GM23338 (cell line): ENCODE measurements at regions not wholly inside any gene's neighbourhood (a gene's known extent, or its start where the extent isn't known, plus 50 kb on each side); places are given as distances from the start of the nearest gene placed in this dataset.
"Not testable (repeated sequence)": the region's sequence is repeated elsewhere in the genome, so short reads cannot be mapped to it uniquely, and the experiment has no call there.

Experiments used
- ATAC-seq: fragments of 200-7000 bp; cut with Tn5 transposase; 3 replicates; pipeline ENCODE4 v1.9.1; 2020
- DNase-seq: peaks from one replicate; pipeline ENCODE4 v3.0.0-alpha.2; 2015; ENCODE audit warnings: low spot score
- H2AFZ ChIP-seq: fragments of 200-600 bp; sonication (generic); 2 replicates; pipeline ENCODE4 v1.8.0; 2016; ENCODE audit warnings: antibody characterized with exemption, mild to moderate bottlenecking, moderate library complexity
- H3F3A ChIP-seq: fragments of 200-600 bp; sonication (generic); replicated peaks from 2 replicates; pipeline ENCODE4 v1.8.0; 2017; ENCODE audit warnings: antibody characterized with exemption, mixed run types, low read depth
- H3K27ac ChIP-seq: fragments of 200-600 bp; sonication (generic); 2 replicates; pipeline ENCODE4 v1.6.1; 2016; ENCODE audit warnings: low read depth
- H3K27me3 ChIP-seq: fragments of 200-600 bp; sonication (generic); 2 replicates; pipeline ENCODE4 v1.8.0; 2016; ENCODE audit warnings: mild to moderate bottlenecking, mixed run types, moderate library complexity; ENCODE audit not compliant: insufficient read depth
- H3K36me3 ChIP-seq: fragments of 200-600 bp; sonication (generic); 2 replicates; pipeline ENCODE4 v1.8.0; 2016; ENCODE audit warnings: mild to moderate bottlenecking; ENCODE audit not compliant: insufficient read depth
- H3K4me1 ChIP-seq: fragments of 200-600 bp; sonication (generic); 2 replicates; pipeline ENCODE4 v1.8.0; 2016; ENCODE audit warnings: mild to moderate bottlenecking, moderate library complexity; ENCODE audit not compliant: insufficient read depth
- H3K4me2 ChIP-seq: fragments of 200-600 bp; sonication (generic); 2 replicates; pipeline ENCODE4 v1.7.1; 2017; ENCODE audit warnings: mixed run types
- H3K4me3 ChIP-seq: fragments of 200-600 bp; sonication (generic); 2 replicates; pipeline ENCODE4 v1.6.1; 2016; ENCODE audit warnings: mixed run types
- H3K79me2 ChIP-seq: fragments of 200-600 bp; sonication (generic); replicated peaks from 2 replicates; pipeline ENCODE4 v1.8.0; 2017; ENCODE audit warnings: mild to moderate bottlenecking; ENCODE audit not compliant: insufficient read depth
- H3K9me2 ChIP-seq: fragments of 200-600 bp; sonication (generic); 2 replicates; pipeline ENCODE4 v1.8.0; 2017; ENCODE audit not compliant: insufficient read depth
- H4K20me1 ChIP-seq: fragments of 200-600 bp; sonication (generic); replicated peaks from 2 replicates; pipeline ENCODE4 v1.8.0; 2017; ENCODE audit warnings: mild to moderate bottlenecking; ENCODE audit not compliant: insufficient read depth
- H3K27ac Mint-ChIP-seq: 2 replicates; pipeline ENCODE4 v1.8.0; 2020; ENCODE audit warnings: inconsistent platforms, mild to moderate bottlenecking, moderate library complexity, mixed read lengths
- H3K27me3 Mint-ChIP-seq: 3 replicates; pipeline ENCODE4 v1.8.0; 2022; ENCODE audit warnings: low read depth, mild to moderate bottlenecking, moderate library complexity, mixed read lengths, inconsistent platforms; ENCODE audit not compliant: insufficient read depth, poor library complexity
- H3K36me3 Mint-ChIP-seq: 3 replicates; pipeline ENCODE4 v1.8.0; 2021; ENCODE audit warnings: low read depth, mild to moderate bottlenecking, inconsistent platforms, moderate library complexity, mixed read lengths
- H3K4me1 Mint-ChIP-seq: 3 replicates; pipeline ENCODE4 v1.8.0; 2020; ENCODE audit warnings: mild to moderate bottlenecking, inconsistent platforms, mixed read lengths
- H3K4me3 Mint-ChIP-seq: 3 replicates; pipeline ENCODE4 v1.8.0; 2021; ENCODE audit warnings: moderate library complexity, mild to moderate bottlenecking, inconsistent platforms, mixed read lengths
- H3K9me3 Mint-ChIP-seq: 3 replicates; pipeline ENCODE4 v1.8.0; 2020; ENCODE audit warnings: moderate library complexity, mild to moderate bottlenecking, inconsistent platforms, mixed read lengths
- CTCF ChIP-seq, 2 experiments: fragments of 200-600 bp in 1 of 2; sonication (generic) in 1 of 2; conservative IDR thresholded peaks; 2 replicates each; pipeline versions ENCODE4 v1.5.1 to v1.6.1; 2016 to 2017; ENCODE audit warnings: antibody characterized with exemption in 2 of 2, low read depth in 2 of 2, mild to moderate bottlenecking in 2 of 2, moderate library complexity in 1 of 2
- JUNB ChIP-seq: IDR thresholded peaks from one replicate; pipeline ENCODE4 v1.6.1; 2016; ENCODE audit warnings: antibody characterized with exemption; ENCODE audit not compliant: unreplicated experiment
- TF ChIP-seq, protein P1 (sequence below): IDR thresholded peaks from one replicate; pipeline ENCODE4 v1.6.1; 2018; ENCODE audit warnings: antibody characterized with exemption; ENCODE audit not compliant: unreplicated experiment

GRCh38 chr5:111618623-111619271 is 106.4 kb upstream of the STARD4 start (continued):
- TF ChIP-seq CTCF (conservative IDR thresholded peaks at IDR 0.05; ENCODE audit: low read depth in 2 of 2) = no peak
- TF ChIP-seq, protein P1, sequence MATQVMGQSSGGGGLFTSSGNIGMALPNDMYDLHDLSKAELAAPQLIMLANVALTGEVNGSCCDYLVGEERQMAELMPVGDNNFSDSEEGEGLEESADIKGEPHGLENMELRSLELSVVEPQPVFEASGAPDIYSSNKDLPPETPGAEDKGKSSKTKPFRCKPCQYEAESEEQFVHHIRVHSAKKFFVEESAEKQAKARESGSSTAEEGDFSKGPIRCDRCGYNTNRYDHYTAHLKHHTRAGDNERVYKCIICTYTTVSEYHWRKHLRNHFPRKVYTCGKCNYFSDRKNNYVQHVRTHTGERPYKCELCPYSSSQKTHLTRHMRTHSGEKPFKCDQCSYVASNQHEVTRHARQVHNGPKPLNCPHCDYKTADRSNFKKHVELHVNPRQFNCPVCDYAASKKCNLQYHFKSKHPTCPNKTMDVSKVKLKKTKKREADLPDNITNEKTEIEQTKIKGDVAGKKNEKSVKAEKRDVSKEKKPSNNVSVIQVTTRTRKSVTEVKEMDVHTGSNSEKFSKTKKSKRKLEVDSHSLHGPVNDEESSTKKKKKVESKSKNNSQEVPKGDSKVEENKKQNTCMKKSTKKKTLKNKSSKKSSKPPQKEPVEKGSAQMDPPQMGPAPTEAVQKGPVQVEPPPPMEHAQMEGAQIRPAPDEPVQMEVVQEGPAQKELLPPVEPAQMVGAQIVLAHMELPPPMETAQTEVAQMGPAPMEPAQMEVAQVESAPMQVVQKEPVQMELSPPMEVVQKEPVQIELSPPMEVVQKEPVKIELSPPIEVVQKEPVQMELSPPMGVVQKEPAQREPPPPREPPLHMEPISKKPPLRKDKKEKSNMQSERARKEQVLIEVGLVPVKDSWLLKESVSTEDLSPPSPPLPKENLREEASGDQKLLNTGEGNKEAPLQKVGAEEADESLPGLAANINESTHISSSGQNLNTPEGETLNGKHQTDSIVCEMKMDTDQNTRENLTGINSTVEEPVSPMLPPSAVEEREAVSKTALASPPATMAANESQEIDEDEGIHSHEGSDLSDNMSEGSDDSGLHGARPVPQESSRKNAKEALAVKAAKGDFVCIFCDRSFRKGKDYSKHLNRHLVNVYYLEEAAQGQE = no peak

DNA sequence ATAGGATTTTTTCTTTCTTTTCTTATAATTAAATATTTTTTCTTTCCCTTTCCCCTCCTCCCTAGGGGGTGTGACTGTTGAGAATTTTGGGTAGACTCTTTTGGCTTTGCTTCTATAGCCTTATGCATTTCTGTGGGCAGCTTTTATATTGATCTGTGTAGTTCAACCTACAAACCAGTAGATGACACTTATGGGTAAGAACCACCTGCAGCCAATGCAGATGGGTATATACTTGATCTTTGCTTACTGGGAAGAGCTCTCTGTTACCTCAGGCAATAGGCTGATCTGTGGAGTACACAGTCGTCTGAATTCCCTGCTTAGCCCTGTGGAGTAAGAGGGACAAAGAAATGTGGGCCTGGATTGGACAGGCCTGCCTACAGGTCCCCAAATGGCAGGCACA is 102.7 kb upstream of the STARD4 start:
- no peaks in the 10 kb centered on the region for H3K27me3 Mint-ChIP-seq
- no peak for DNase-seq
- Histone ChIP-seq H3K27me3 (no peaks in the 10 kb centered on the region), H2AFZ (no peak overlapping the region), H3K79me2 (no peaks in the 10 kb centered on the region), H3K36me3 (no peaks in the 10 kb centered on the region), H3K4me3 (no peak overlapping the region), H3K27ac (no peak overlapping the region), H3K4me1 (no peaks in the 10 kb centered on the region), H3K4me2 (no peak overlapping the region), H3F3A (no peaks in the 10 kb centered on the region), H4K20me1 (no peaks in the 10 kb centered on the region), H3K9me2 (0 out of 2 replicates have a peak, but pooled peaks cover 1% of the 10 kb centered on the region)
- TF ChIP-seq JUNB = no peak
- TF ChIP-seq, protein P1 = no peak
- ATAC-seq = no peak
- H3K27ac Mint-ChIP-seq = no peak overlapping the region
- peaks cover 3% of the 10 kb centered on the region; the same call in 1 of the 3 replicates for H3K36me3 Mint-ChIP-seq
- H3K9me3 Mint-ChIP-seq = peaks cover 14% of the 10 kb centered on the region
- H3K4me1 Mint-ChIP-seq = no peaks in the 10 kb centered on the region
- H3K4me3 Mint-ChIP-seq = no peak overlapping the region

GRCh38 chr5:111612013-111612630 is 99.8 kb upstream of the STARD4 start:
- H3K4me1 Mint-ChIP-seq, H2AFZ ChIP-seq, H4K20me1 ChIP-seq, H3K27ac Mint-ChIP-seq, H3K27ac ChIP-seq, H3K4me3 ChIP-seq, H3K4me3 Mint-ChIP-seq, H3K27me3 Mint-ChIP-seq, H3F3A ChIP-seq, DNase-seq, H3K36me3 ChIP-seq, H3K4me2 ChIP-seq, H3K4me1 ChIP-seq, H3K79me2 ChIP-seq, H3K27me3 ChIP-seq, ATAC-seq, H3K36me3 Mint-ChIP-seq: not testable (repeated sequence)
- peaks cover 10% of the 10 kb centered on the region; the same call in 1 of the 2 replicates for H3K9me2 ChIP-seq
- peaks cover 14% of the 10 kb centered on the region for H3K9me3 Mint-ChIP-seq
